ENCODE measurements at regions not wholly inside any gene's neighbourhood (a gene's known extent, or its start where the extent isn't known, plus 50 kb on each side); places are given as distances from the start of the nearest gene placed in this dataset.

- Mint-ChIP-seq H3K36me3 (ENCODE audit: insufficient read depth in 1 of 3, low read depth in 3 of 3) (no peaks in the 10 kb centered on the region), H3K9me3 (no peaks in the 10 kb centered on the region; a peak in 1 of 5 replicates), H3K4me1 (peaks cover 9 to 20% of the 10 kb centered on the region in 2 experiments; a peak in 3 of 4 replicates), H3K27me3 (ENCODE audit: low read depth) (no peaks in the 10 kb centered on the region), H3K27ac (no peak overlapping the region), H3K4me3 (no peak overlapping the region)
- no peak overlapping the region for H4K91ac ChIP-seq (ENCODE audit: insufficient read length, low read depth, low read length)
- H3K4me2 ChIP-seq (ENCODE audit: insufficient read depth, insufficient read length, low read length) = no peak overlapping the region
- no peak overlapping the region for H3K14ac ChIP-seq (ENCODE audit: insufficient read depth, low read length)
- H3K4ac ChIP-seq (ENCODE audit: low read depth, low read length) = no peak overlapping the region
- no peaks in the 10 kb centered on the region for H3K9me3 ChIP-seq (ENCODE audit: control insufficient read depth, low read depth, low read length)
- no peak for TF ChIP-seq CTCF (conservative IDR thresholded peaks at IDR 0.05)
- H3K23ac ChIP-seq (ENCODE audit: insufficient read length, low read depth, low read length) = no peak overlapping the region
- no peak overlapping the region for H2AFZ ChIP-seq (ENCODE audit: low read length)
- no peaks in the 10 kb centered on the region for H4K20me1 ChIP-seq (ENCODE audit: control insufficient read depth, insufficient read depth, insufficient read length)
- no peak overlapping the region for H3K56ac ChIP-seq (ENCODE audit: insufficient read length, low read depth, low read length)
- H2BK5ac ChIP-seq (ENCODE audit: insufficient read length, low read length) = no peak overlapping the region
- H2BK12ac ChIP-seq (ENCODE audit: insufficient read length, low read depth, low read length) = no peak overlapping the region
- no peak for DNase-seq
- H4K5ac ChIP-seq (ENCODE audit: insufficient read length, low read depth, low read length) = no peak overlapping the region
- H3K18ac ChIP-seq (ENCODE audit: insufficient read length, low read depth, low read length) = no peak overlapping the region
- H3K9ac ChIP-seq (ENCODE audit: extremely low read depth, insufficient read length, low read length) = no peak overlapping the region
- H3K79me2 ChIP-seq (ENCODE audit: insufficient read depth, low read length) = no peaks in the 10 kb centered on the region
- H4K8ac ChIP-seq (replicated peaks; ENCODE audit: insufficient read length, low read depth, low read length) = no peak overlapping the region
- H3K4me1 ChIP-seq (ENCODE audit: insufficient read depth, low read length) = peaks cover 3% of the 10 kb centered on the region; the same call in 1 of the 2 replicates
- no peak overlapping the region for H3T11ph ChIP-seq (ENCODE audit: low read length)
- no peaks in the 10 kb centered on the region for H3K23me2 ChIP-seq (ENCODE audit: insufficient read length, low read depth, low read length, poor library complexity, severe bottlenecking)
- H2BK120ac ChIP-seq (ENCODE audit: low read depth, low read length, poor library complexity, severe bottlenecking) = no peak overlapping the region
- no peak overlapping the region for H2AK5ac ChIP-seq (ENCODE audit: insufficient read length, low read length)
- H3K27me3 ChIP-seq (ENCODE audit: insufficient read depth, low read length) = no peaks in the 10 kb centered on the region
- H2BK20ac ChIP-seq (ENCODE audit: low read depth, low read length, poor library complexity, severe bottlenecking) = no peak overlapping the region
- no peaks in the 10 kb centered on the region for H3K79me1 ChIP-seq (ENCODE audit: insufficient read depth, low read depth, low read length, poor library complexity, severe bottlenecking)
- no peak overlapping the region for H2BK15ac ChIP-seq (ENCODE audit: low read depth, low read length)
- no peak overlapping the region for H3K27ac ChIP-seq (ENCODE audit: insufficient read length, low read depth, low read length)
These were observed 66.2 kb upstream of the HMCN1 start for GRCh38 chr1:185668013-185668412.

Data from H9 (cell line).